K562 (cell line): ENCODE measurements at regions not wholly inside any gene's neighbourhood (a gene's known extent, or its start where the extent isn't known, plus 50 kb on each side); places are given as distances from the start of the nearest gene placed in this dataset.

Experiments
- ATF6 ChIP-seq: sonication (generic); formaldehyde crosslinking; IDR thresholded peaks from 2 replicates; pipeline ENCODE4 v1.4.0; 2020; ENCODE audit warnings: mild to moderate bottlenecking, missing genetic modification reagents
- BHLHE40 ChIP-seq: IDR thresholded peaks from 2 replicates; pipeline ENCODE4 v1.6.1; 2011; ENCODE audit warnings: low read length, improper control_type of control experiment
- C11orf30 ChIP-seq: fragments of 450-650 bp; IDR thresholded peaks from 2 replicates; pipeline ENCODE4 v1.6.1; 2016; ENCODE audit warnings: low read depth, mild to moderate bottlenecking
- CAMTA2 ChIP-seq: fragments of 250-450 bp; sonication (Bioruptor Pico); conservative IDR thresholded peaks from 2 replicates; pipeline ENCODE4 v1.5.1; 2022
- CREB1 ChIP-seq, 2 experiments: sonication (generic) in 1 of 2; formaldehyde crosslinking in 1 of 2; IDR thresholded peaks; 2 replicates each; pipeline versions ENCODE4 v1.6.1 to v1.8.0; 2012 to 2022; ENCODE audit warnings: inconsistent platforms in 1 of 2, mild to moderate bottlenecking in 1 of 2, missing genetic modification reagents in 1 of 2, moderate library complexity in 1 of 2
- CXXC5 ChIP-seq: fragments of 250-450 bp; sonication (Bioruptor Pico); IDR thresholded peaks from 2 replicates; pipeline ENCODE4 v1.8.0; 2022; ENCODE audit warnings: inconsistent platforms, mild to moderate bottlenecking, moderate library complexity
- E2F6 ChIP-seq, 2 experiments: IDR thresholded peaks; 2 replicates each; pipeline ENCODE4 v1.6.1; 2011; ENCODE audit warnings: borderline replicate concordance in 1 of 2, control low read depth in 1 of 2, low read depth in 1 of 2, low read length in 1 of 2, mild to moderate bottlenecking in 1 of 2, mixed read lengths in 1 of 2, moderate library complexity in 1 of 2; ENCODE audit not compliant: insufficient read depth in 1 of 2, insufficient read length in 1 of 2, poor library complexity in 1 of 2, severe bottlenecking in 1 of 2; ENCODE audit errors: extremely low read depth in 1 of 2
- FOXJ3 ChIP-seq: sonication (generic); formaldehyde crosslinking; IDR thresholded peaks from 2 replicates; pipeline ENCODE4 v1.4.0; 2020; ENCODE audit warnings: mild to moderate bottlenecking, missing genetic modification reagents
- FUS ChIP-seq: fragments of 200-400 bp; formaldehyde crosslinking; optimal IDR thresholded peaks from 2 replicates; pipeline ENCODE3; 2017; ENCODE audit warnings: low read depth, low read length
- HDAC2 ChIP-seq: fragments of 450-650 bp; IDR thresholded peaks from 2 replicates; pipeline ENCODE4 v1.6.1; 2016; ENCODE audit warnings: mild to moderate bottlenecking
- ILK ChIP-seq: fragments of 450-650 bp; IDR thresholded peaks from 2 replicates; pipeline ENCODE4 v1.6.1; 2016; ENCODE audit warnings: missing genetic modification characterization, low read depth, mild to moderate bottlenecking, missing compliant biosample characterization, moderate library complexity, borderline replicate concordance
- NFATC3 ChIP-seq: fragments of 450-650 bp; IDR thresholded peaks from 2 replicates; pipeline ENCODE4 v1.6.1; 2017; ENCODE audit warnings: mild to moderate bottlenecking
- NR2C1 ChIP-seq, 2 experiments: fragments of 450-650 bp; IDR thresholded peaks; 2 replicates each; pipeline ENCODE4 v1.6.1; 2017; ENCODE audit warnings: mild to moderate bottlenecking in 2 of 2, antibody characterized with exemption in 1 of 2, inconsistent platforms in 1 of 2, missing compliant biosample characterization in 1 of 2, missing genetic modification characterization in 1 of 2
- NR2C2 ChIP-seq, 2 experiments: fragments of 200-800 bp in 1 of 2; sonication (Bioruptor generic) in 1 of 2; sonication (generic) in 1 of 2; formaldehyde crosslinking in 1 of 2; IDR thresholded peaks; 2 replicates each; pipeline versions ENCODE4 v1.6.1 to v1.8.0; 2016 to 2022; ENCODE audit warnings: mild to moderate bottlenecking in 1 of 2, missing compliant biosample characterization in 1 of 2, missing genetic modification characterization in 1 of 2, missing genetic modification reagents in 1 of 2
- PRPF4 ChIP-seq: fragments of 200-400 bp; formaldehyde crosslinking; IDR thresholded peaks from one replicate; pipeline ENCODE4 v1.6.1; 2017; ENCODE audit warnings: low read length, low read depth, mild to moderate bottlenecking; ENCODE audit not compliant: insufficient read depth, poor library complexity, severe bottlenecking
- SMARCE1 ChIP-seq: fragments of 450-650 bp; IDR thresholded peaks from 2 replicates; pipeline ENCODE4 v1.7.1; 2016; ENCODE audit warnings: mild to moderate bottlenecking
- ZNF280B ChIP-seq: fragments of 250-450 bp; sonication (Bioruptor Pico); IDR thresholded peaks from 2 replicates; pipeline ENCODE4 v1.5.1; 2021; ENCODE audit warnings: mild to moderate bottlenecking
- ZNF551 ChIP-seq: fragments of 250-450 bp; sonication (Bioruptor Pico); IDR thresholded peaks from 2 replicates; pipeline ENCODE4 v1.5.0; 2021; ENCODE audit warnings: mild to moderate bottlenecking, moderate library complexity
- ZNF639 ChIP-seq, 2 experiments: fragments of 200-800 bp in 1 of 2; sonication (Bioruptor generic) in 1 of 2; sonication (generic) in 1 of 2; formaldehyde crosslinking in 1 of 2; IDR thresholded peaks in 1 of 2; conservative IDR thresholded peaks in 1 of 2; 2 replicates each; pipeline versions ENCODE4 v1.5.0 to v1.6.1; 2016 to 2020; ENCODE audit warnings: missing compliant biosample characterization in 1 of 2, missing genetic modification characterization in 1 of 2, missing genetic modification reagents in 1 of 2
- ZNF766 ChIP-seq: fragments of 200-800 bp; sonication (Bioruptor generic); conservative IDR thresholded peaks from 2 replicates; pipeline ENCODE4 v1.6.1; 2016; ENCODE audit warnings: missing genetic modification characterization, missing compliant biosample characterization

GRCh38 chr1:25080294-25081209, 150.5 kb upstream of the RUNX3 start (continued):
- TF ChIP-seq E2F6 (IDR thresholded peaks at IDR 0.05; ENCODE audit: borderline replicate concordance in 1 of 2, extremely low read depth in 1 of 2, insufficient read depth in 1 of 2, insufficient read length in 1 of 2, low read depth in 1 of 2, low read length in 1 of 2, poor library complexity in 1 of 2, severe bottlenecking in 1 of 2) (peak in 1 of 2 experiments; percentile 41), CXXC5 (CRISPR knock-in tag) (0 out of 2 replicates have a peak, but pooled peaks have one; percentile 30), ILK (tag) (no peak), CREB1 (IDR thresholded peaks at IDR 0.05) (no peak), CREB1 (CRISPR knock-in tag; IDR thresholded peaks at IDR 0.05) (no peak), ZNF280B (CRISPR knock-in tag) (no peak), SMARCE1 (no peak), NFATC3 (no peak), HDAC2 (no peak; the same call in 1 of the 2 replicates), FOXJ3 (CRISPR knock-in tag) (no peak), NR2C1 (IDR thresholded peaks at IDR 0.05) (no peak), NR2C1 (tag; IDR thresholded peaks at IDR 0.05) (no peak), CAMTA2 (no peak), ATF6 (no peak), ZNF551 (CRISPR knock-in tag) (no peak), ZNF639 (CRISPR knock-in tag; conservative IDR thresholded peaks at IDR 0.05 in 1 of 2, IDR thresholded peaks at IDR 0.05 in 1 of 2) (peak in 1 of 2 experiments; percentile 66; a peak in 1 of 4 replicates), ZNF766 (peak; percentile 69), FUS (no peak), C11orf30 (peak; percentile 27; the same call in 1 of the 2 replicates), BHLHE40 (no peak; the same call in 1 of the 2 replicates), NR2C2 (CRISPR knock-in tag; IDR thresholded peaks at IDR 0.05) (no peak), NR2C2 (tag; IDR thresholded peaks at IDR 0.05) (peak; percentile 61; the same call in 1 of the 2 replicates), PRPF4 (no peak)
